ENCODE measurements at regions not wholly inside any gene's neighbourhood (a gene's known extent, or its start where the extent isn't known, plus 50 kb on each side); places are given as distances from the start of the nearest gene placed in this dataset.

GRCh38 chr13:80973721-80974120 is 632.8 kb upstream of the SPRY2 start:
- DNase-seq, result no peak
- no peaks in the 10 kb centered on the region for H3K36me3 Mint-ChIP-seq (ENCODE audit: low read depth)
- ATAC-seq (ENCODE audit: low read depth), result no peak
- ChIA-PET CTCF (no interaction called here), POLR2A (no interaction called here)
- no peak overlapping the region for H3K27ac Mint-ChIP-seq
- H3K4me1 Mint-ChIP-seq, result no peaks in the 10 kb centered on the region
- TF ChIP-seq, protein P1, sequence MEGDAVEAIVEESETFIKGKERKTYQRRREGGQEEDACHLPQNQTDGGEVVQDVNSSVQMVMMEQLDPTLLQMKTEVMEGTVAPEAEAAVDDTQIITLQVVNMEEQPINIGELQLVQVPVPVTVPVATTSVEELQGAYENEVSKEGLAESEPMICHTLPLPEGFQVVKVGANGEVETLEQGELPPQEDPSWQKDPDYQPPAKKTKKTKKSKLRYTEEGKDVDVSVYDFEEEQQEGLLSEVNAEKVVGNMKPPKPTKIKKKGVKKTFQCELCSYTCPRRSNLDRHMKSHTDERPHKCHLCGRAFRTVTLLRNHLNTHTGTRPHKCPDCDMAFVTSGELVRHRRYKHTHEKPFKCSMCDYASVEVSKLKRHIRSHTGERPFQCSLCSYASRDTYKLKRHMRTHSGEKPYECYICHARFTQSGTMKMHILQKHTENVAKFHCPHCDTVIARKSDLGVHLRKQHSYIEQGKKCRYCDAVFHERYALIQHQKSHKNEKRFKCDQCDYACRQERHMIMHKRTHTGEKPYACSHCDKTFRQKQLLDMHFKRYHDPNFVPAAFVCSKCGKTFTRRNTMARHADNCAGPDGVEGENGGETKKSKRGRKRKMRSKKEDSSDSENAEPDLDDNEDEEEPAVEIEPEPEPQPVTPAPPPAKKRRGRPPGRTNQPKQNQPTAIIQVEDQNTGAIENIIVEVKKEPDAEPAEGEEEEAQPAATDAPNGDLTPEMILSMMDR (IDR thresholded peaks at IDR 0.05), result no peak
- no peaks in the 10 kb centered on the region for H3K9me3 Mint-ChIP-seq
- no peaks in the 10 kb centered on the region for H3K27me3 Mint-ChIP-seq
- intact Hi-C loops (cut with micrococcal nuclease), result no loop called here
- H3K4me3 Mint-ChIP-seq, result no peak overlapping the region

DNA sequence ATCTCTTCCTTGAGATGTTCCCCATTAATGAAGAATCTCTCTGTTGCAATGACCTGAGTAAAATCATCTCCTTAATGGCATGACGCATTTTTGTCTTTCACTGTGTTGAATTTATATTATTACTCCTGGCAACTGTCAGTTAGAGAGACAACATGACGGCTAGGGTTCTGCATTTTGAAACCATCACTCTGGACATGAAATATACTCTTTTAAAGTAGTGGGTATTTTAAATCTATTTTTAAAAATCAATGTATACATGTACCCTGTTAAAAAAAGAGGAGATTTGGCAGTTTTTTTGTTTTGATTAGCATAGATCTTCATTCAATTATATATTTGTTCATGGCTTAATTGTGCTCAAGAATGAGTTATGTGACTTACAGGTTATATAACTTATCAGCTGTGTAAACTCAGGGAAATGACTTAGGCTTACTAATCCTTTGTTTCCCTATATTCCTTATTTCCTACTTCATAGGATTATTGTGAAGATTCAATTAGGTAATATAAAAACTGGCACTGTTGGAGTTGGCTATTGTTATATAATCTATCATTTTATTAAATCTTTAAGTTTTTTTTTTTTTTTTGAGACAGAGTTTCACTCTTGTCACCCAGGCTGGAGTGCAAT is 632.0 kb upstream of the SPRY2 start:
- ChIA-PET POLR2A (no interaction called here), CTCF (no interaction called here)
- Mint-ChIP-seq H3K36me3 (ENCODE audit: low read depth) (no peaks in the 10 kb centered on the region), H3K9me3 (no peaks in the 10 kb centered on the region), H3K27me3 (no peaks in the 10 kb centered on the region), H3K27ac (no peak overlapping the region), H3K4me1 (no peaks in the 10 kb centered on the region), H3K4me3 (no peak overlapping the region)
- no peak for DNase-seq
- TF ChIP-seq, protein P1 (IDR thresholded peaks at IDR 0.05), result no peak
- intact Hi-C loops (cut with micrococcal nuclease), result no loop called here
- ATAC-seq (ENCODE audit: low read depth), result no peak

DNA sequence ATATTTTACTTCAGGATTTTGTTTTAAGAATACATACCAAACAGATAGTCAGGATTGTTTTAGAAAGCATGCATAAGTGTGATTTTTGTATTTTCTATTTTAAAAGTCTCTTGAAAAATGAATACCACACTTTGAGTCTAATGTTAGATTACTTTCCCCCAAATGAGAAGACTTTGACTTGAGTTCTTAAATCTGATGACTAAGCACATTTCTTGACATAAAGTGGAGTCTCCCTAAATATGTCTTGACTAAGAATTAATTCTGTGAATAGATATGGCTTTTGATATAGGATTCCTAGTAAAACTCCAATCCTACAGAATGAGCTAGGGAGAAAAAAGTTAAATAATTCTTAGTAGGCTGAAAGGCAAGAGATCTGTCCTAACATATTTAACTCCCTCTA is 624.2 kb upstream of the SPRY2 start:
- DNase-seq (no peak), ATAC-seq (ENCODE audit: low read depth) (no peak)
- CTCF ChIA-PET, result no interaction called here
- Mint-ChIP-seq H3K4me3 (no peak overlapping the region), H3K4me1 (peaks cover 11% of the 10 kb centered on the region), H3K27ac (no peak overlapping the region), H3K36me3 (ENCODE audit: low read depth) (no peaks in the 10 kb centered on the region), H3K9me3 (no peaks in the 10 kb centered on the region), H3K27me3 (no peaks in the 10 kb centered on the region)
- TF ChIP-seq, protein P1 (IDR thresholded peaks at IDR 0.05), result no peak
- intact Hi-C loops (cut with micrococcal nuclease), result no loop called here
- POLR2A ChIA-PET, result no interaction called here

- H3K36me3 Mint-ChIP-seq (ENCODE audit: low read depth), result no peaks in the 10 kb centered on the region
- CTCF ChIA-PET, result interaction anchor here (0.9 kb wide), 1 partner anchor 16 kb away, joined by 3 read pairs; no protein-coding TSS in a partner anchor
- no peak for ATAC-seq (ENCODE audit: low read depth)
- no peaks in the 10 kb centered on the region for H3K9me3 Mint-ChIP-seq
- no peak for DNase-seq
- H3K27ac Mint-ChIP-seq, result no peak overlapping the region
- no peak overlapping the region for H3K4me3 Mint-ChIP-seq
- no peaks in the 10 kb centered on the region for H3K27me3 Mint-ChIP-seq
- peaks cover 11% of the 10 kb centered on the region for H3K4me1 Mint-ChIP-seq
- intact Hi-C loops (cut with micrococcal nuclease), result no loop called here
- TF ChIP-seq, protein P1 (IDR thresholded peaks at IDR 0.05), result no peak
- POLR2A ChIA-PET, result no interaction called here
These were observed 621.9 kb upstream of the SPRY2 start for GRCh38 chr13:80962855-80963254.

DNA sequence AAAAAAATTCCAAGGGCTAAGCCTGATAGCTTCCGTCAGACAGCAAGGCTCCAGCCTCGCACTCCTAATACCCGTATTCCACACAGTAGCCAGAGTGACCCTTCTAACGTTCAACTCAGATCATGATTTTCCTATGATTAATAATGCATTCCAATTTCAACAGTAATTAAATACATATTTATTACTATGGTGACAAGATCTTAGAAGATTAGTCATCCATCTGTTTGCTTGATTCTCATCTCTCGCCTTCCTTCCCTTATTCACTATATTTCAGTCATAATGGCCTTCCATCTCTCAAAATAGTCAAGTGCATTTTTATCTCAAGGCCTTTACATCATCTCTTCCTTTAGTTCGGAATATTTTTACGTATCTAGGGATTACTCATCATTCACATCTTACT is 621.2 kb upstream of the SPRY2 start:
- Mint-ChIP-seq H3K9me3 (no peaks in the 10 kb centered on the region), H3K36me3 (ENCODE audit: low read depth) (no peaks in the 10 kb centered on the region), H3K27me3 (no peaks in the 10 kb centered on the region), H3K4me3 (no peak overlapping the region), H3K27ac (no peak overlapping the region), H3K4me1 (peaks cover 11% of the 10 kb centered on the region)
- DNase-seq (no peak), ATAC-seq (ENCODE audit: low read depth) (no peak)
- TF ChIP-seq, protein P1 (IDR thresholded peaks at IDR 0.05), result no peak
- ChIA-PET CTCF (no interaction called here), POLR2A (no interaction called here)
- intact Hi-C loops (cut with micrococcal nuclease), result no loop called here
